AG09319 (cell line): ENCODE measurements at regions not wholly inside any gene's neighbourhood (a gene's known extent, or its start where the extent isn't known, plus 50 kb on each side); places are given as distances from the start of the nearest gene placed in this dataset.

Source experiments
- DNase-seq: peaks from one replicate; pipeline ENCODE4 v3.0.0-alpha.2; 2010; ENCODE audit warnings: low read depth; ENCODE audit errors: extremely low read depth
- CTCF ChIP-seq: IDR thresholded peaks from 2 replicates; pipeline ENCODE4 v1.5.1; 2011; ENCODE audit warnings: low read depth, mild to moderate bottlenecking, inconsistent platforms, low read length, moderate library complexity

DNA sequence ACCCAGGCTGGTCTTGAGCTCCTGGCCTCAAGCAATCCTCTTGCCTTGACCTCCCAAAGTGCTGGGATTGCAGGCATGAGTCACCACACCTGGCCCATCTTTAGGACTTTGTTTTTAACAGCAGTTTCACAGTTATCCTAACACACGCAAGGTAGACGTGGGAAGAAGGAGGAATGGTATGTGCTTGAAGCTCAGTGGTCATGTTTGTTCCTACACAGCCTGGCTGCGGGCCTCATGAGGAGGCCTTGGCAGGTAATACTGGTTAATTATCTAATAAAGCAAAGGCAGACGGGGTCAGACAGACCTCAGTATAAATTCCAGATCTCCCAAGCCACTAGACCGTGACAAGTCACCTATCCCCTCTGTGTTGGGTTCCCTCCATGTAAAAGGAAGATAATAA lies 271.8 kb downstream of the PCNX1 start:
- TF ChIP-seq CTCF, result no peak
- no peak for DNase-seq

- DNase-seq, result no peak
- TF ChIP-seq CTCF, result no peak
Observed at GRCh38 chr14:71180397-71180796, 273.1 kb downstream of the PCNX1 start.

DNA sequence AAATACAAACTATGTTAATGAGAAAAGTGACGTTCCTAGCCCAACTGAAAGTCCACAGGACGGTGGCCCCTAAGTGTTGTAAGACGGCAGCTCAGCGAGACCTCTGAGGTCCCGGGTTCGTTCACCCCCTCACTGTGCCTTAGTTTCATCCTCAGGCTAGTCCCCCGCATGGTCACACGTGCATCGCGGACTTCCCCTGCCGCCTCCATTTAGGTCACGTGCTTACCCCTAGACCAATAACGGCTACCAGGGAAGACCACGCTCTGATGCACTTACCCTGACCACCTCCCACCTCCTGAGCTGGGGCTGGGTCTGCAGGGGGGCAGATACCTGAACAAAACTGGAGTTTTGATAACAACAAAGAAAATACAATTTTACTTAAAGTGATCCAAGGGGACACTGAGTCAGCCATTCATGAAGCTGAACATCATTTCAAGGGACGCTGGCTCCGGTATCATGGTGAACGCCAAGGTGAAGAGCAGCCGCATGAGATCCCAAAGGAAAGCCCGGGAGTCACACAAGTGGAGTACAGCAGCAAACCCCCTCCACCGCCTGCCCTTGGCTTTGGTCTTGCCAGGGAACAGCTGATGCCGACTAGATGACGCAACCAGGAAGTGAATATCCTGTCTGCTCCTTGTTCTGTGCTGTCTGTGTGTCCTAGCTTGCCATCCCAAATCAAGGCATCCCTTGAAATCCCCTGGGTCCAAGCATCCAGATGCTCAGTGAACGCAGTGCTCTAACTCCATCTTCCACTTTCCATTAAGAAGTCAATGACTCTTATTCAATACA lies 274.1 kb downstream of the PCNX1 start:
- TF ChIP-seq CTCF, result no peak
- no peak for DNase-seq

- TF ChIP-seq CTCF, result no peak
- DNase-seq, result no peak
Observed at GRCh38 chr14:71183876-71184689, 276.8 kb downstream of the PCNX1 start.

DNA sequence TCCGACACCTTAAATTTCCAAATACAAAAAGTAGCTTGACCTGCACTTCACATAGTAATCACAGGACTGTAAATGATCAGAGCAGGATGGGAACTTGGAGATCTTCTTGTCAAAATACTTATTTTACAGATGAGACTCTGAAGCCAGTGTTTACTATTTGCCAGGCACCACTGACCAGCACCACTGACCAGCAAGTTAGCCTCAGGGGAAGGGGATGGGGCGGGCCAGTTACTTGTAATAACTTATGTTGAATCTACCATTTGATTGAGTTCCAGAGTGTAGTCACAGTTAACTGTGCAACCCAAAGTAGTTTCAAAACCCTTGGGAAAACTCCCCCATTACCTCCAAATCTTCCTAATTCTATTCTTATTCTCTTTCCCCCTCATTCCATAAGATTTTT lies 278.4 kb downstream of the PCNX1 start:
- no peak for DNase-seq
- TF ChIP-seq CTCF, result no peak

DNA sequence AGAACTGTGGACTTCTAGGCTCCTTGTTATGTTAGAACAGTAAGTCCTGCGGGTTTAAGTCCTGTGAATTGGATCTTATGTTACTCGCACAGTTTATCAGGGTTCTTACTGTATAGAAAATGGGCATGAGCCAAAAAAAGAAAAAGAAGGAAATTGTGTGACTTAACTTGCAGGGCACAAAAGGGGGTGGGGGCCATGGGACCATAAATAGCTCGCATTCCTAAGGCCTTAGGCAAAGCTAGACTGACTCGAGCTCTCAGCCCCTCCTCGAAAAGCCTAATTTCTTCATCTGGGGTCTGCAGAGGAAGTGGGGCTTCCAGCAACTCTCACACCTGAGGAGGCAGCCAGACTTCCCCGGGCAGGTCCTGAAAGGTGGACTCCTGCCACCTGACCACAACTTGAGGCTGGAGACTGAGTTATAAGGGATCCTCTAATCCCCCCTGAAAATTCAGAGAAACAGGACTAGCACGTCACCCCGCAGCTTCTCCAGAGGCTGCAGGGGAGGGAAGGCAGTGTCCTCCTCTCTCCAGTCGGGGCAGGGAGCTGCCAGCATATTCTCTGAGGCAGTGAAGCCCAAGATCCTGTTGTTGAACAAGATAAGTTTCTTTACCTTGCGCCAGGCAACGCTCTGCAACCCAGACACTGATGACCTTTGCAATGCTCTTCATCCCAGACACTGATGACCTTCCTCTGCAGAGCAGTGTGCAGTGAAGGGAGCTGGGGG lies 280.5 kb downstream of the PCNX1 start:
- no peak for DNase-seq
- no peak for TF ChIP-seq CTCF

DNA sequence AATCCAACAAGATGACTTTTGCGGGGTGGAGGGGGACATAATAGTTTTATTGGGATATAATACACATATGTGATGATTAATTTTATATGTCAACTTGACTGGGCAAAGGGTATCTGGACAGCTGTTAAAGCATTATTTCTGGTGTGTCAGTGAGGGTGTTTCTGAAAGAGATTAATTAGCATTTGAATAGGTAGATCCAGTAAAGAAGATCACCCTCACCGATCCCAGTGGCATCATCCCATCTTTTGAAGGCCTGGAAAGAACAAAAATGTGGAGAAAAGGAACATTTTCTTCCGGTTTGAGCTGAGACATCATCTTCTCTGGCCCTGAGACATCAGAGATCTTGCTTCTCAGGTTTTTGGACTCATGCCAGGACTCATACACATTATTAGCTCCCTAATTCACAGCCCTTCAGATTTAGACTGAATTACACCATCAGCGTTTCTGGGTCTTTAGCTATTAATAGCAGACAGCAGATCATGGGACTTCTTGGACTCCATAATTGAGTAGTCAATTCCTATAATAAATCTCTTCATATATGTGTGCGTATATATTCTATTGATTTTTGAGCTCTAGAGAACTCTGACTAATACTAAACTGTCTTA lies 283.6 kb downstream of the PCNX1 start:
- no peak for TF ChIP-seq CTCF
- no peak for DNase-seq
